ENCODE measurements at regions not wholly inside any gene's neighbourhood (a gene's known extent, or its start where the extent isn't known, plus 50 kb on each side); places are given as distances from the start of the nearest gene placed in this dataset.

DNA sequence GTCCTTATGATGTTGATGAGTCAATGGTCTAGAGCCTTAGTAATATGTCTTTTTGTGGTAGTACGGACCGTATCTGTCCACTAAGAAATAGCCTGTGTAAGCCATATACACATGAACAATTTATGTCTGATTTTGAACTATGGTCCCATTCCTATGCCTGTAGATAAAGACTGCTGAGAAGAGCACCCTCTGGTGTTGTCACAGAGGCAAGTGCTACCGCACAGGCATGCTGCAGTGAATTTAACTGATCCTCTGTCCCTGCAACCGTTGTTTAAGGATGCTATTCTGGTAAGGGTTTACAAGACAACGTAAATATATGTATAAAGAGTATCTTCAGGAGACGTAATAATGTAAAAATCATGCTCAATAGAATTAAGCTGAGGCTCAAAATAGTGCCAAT, 170.7 kb downstream of the UBE3A start:
- 0% methylated on average over 2 of the region's 6 CpGs for WGBS (ENCODE audit: insufficient coverage)
- DNase-seq (no peak), ATAC-seq (replicated peaks in 1 of 4) (no peak)
- Mint-ChIP-seq H3K27ac (no peak overlapping the region), H3K9me3 (peaks cover 6 to 15% (median 10%) of the 10 kb centered on the region in 3 donors), H3K4me1 (no peaks in the 10 kb centered on the region), H3K27me3 (no peaks in the 10 kb centered on the region), H3K4me3 (no peak overlapping the region), H3K36me3 (no peaks in the 10 kb centered on the region)
- H3K36me3 ChIP-seq (ENCODE audit: control insufficient read depth in 2 of 2, extremely low read depth in 1 of 2, insufficient read depth in 1 of 2, low read length in 1 of 2) = no peaks in the 10 kb centered on the region
- no peak overlapping the region for H3K27ac ChIP-seq (ENCODE audit: low read length)
- no peaks in the 10 kb centered on the region for H3K4me1 ChIP-seq (ENCODE audit: control insufficient read depth in 1 of 2, extremely low read depth in 1 of 2, insufficient read depth in 2 of 2, low read length in 2 of 2)
- H3K9me3 ChIP-seq = no peaks in the 10 kb centered on the region
- ChIA-PET CTCF (no interaction called here), POLR2A (no interaction called here)
- H3K27me3 ChIP-seq (replicated peaks in 1 of 2; ENCODE audit: control insufficient read depth in 2 of 2, extremely low read depth in 1 of 2, insufficient read depth in 2 of 2, low read length in 1 of 2) = no peaks in the 10 kb centered on the region
- H3K4me3 ChIP-seq (ENCODE audit: control insufficient read depth in 1 of 2, extremely low read depth in 1 of 2, low read length in 1 of 2) = no peak overlapping the region

Measured in T-cell (primary cell).